ENCODE measurements at regions not wholly inside any gene's neighbourhood (a gene's known extent, or its start where the extent isn't known, plus 50 kb on each side); places are given as distances from the start of the nearest gene placed in this dataset.
"Not testable (repeated sequence)": the region's sequence is repeated elsewhere in the genome, so short reads cannot be mapped to it uniquely, and the experiment has no call there.

DNA sequence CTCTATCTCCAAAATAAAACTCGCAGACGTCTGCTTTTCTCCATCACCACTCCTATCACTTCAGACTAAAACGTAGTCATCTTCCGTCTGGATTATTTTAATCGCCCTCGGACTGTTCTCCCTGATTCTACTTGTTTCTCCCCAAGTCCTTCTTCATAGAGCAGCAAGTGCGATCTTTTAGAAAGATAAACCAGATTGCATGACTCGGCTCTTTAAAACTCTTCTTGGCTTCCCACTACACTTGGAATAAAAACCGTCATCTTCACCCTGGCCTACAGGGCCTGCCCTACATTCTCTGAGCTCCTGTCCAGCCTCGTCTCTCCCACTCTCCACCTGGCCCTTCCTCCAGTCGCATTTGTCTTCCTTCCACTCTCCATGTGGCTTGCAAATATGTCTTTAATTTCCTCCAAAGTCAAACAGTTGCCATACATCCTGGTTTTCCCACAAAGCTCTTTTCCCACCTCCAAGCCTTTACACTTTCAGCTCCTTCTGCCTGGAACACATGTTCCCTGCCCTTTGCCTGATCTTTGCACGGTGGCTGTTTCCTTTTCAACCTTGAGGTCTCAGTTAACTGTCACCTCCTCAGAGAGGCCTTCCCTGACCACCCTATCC lies 70.5 kb upstream of the DHX40 start:
- no peak for DNase-seq (ENCODE audit: low read depth)

DNA sequence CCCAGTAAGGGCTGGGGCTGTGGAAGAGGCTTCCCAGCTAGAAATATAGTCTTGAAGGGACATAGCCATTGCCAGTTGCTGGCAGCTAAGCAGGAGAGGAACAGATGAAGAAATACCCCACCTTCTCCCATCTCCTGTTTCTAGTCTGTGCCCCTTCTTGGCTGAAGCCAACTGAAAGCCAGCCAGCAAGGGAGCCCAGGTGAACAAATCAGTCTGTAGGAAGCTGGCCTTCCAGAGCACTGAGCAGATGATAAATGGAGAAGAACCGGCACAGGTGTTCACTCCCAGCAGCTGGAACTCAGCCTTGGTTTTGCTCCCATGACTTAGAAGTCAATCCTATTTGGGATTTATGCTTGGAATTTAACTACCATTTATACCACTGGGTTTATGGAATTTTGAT lies 69.2 kb upstream of the DHX40 start:
- DNase-seq (ENCODE audit: low read depth), result no peak

DNA sequence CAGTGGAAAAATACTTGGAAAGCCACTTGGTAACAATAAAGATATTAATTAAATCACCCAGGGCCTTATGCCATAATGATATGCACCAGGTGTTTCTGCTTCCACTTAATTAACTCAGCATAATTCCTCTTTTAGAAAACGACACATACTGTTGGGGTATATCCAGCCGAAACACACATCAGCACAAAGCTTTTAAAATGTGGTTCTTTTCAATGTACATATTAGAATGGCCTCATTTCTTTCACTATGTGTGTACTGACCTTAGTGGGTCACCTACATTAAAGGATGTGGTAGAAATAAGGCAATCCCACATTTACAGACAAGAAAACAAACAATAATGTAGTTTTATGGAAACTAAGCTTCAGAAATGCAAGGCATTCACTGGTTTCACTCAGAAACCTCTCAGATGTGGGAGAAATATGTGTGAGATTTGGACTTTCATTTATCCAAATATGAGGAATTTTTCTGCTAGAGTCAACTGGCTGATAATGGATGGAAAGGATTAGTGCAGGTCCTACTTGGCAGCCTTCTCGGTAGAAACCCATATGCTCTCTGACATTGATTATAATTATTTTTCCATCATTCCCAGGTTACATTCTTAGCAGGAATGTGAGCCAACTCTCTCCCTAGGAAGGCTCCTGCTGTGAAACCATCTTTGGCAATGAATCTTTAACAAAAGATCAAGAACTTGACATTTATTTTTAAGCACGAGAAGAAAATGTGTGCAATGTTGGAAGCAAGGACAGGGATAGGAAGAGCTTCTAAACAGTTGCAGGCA lies 66.7 kb upstream of the DHX40 start:
- DNase-seq (ENCODE audit: low read depth), result no peak

DNA sequence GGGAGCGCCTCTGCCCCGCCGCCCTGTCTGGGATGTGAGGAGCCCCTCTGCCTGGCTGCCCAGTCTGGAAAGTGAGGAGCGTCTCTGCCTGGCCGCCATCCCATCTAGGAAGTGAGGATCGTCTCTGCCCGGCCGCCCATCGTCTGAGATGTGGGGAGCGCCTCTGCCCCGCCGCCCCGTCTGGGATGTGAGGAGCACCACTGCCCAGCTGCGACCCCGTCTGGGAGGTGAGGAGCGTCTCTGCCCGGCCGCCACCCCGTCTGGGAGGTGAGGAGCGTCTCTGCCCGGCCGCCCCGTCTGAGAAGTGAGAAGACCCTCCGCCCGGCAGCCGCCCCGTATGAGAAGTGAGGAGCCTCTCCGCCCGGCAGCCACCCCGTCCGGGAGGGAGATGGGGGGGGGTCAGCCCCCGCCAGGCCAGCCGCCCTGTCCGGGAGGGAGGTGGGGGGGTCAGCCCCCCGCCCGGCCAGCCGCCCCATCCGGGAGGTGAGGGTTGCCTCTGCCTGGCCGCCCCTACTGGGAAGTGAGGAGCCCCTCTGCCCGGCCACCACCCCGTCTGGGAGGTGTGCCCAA lies 65.2 kb upstream of the DHX40 start:
- DNase-seq (ENCODE audit: low read depth), result not testable (repeated sequence)

DNA sequence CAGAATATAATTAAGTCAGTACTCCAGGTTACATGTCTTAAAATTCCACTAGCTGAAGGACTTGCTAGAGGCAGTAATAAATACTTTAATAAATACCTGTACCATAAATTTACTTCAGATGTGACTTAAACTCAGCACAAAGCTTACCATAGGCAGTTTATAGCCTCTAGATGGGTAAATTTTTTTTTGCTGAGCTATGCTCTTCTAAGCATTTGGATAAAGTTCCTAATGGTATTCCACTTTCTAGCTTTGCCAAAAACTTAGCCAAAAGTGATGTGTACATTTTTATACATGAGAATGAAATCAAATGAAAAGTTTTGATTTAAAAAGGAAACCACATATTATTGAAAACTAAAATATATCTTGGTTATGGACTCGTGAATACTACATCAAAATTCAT lies 63.7 kb upstream of the DHX40 start:
- no peak for DNase-seq (ENCODE audit: low read depth)

DNA sequence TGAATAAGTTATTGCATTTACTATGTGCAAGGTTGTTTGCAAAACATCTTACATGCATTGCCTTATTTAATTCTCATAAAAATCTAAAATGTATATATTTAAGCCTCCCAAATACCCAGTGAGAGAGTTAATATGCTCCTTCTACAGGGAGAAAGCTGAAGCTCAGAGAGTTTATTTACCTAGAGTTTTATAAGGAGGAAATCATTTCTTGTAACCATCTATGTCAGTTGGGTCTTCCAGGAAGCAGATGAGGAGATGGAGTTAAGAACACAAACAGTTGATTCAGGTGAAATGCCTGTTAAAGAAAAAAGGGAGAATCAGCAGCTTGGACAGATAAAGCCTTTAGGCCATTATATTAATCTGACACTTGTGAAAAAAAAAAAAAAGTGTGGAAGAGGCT lies 62.6 kb upstream of the DHX40 start:
- DNase-seq (ENCODE audit: low read depth), result no peak

DNA sequence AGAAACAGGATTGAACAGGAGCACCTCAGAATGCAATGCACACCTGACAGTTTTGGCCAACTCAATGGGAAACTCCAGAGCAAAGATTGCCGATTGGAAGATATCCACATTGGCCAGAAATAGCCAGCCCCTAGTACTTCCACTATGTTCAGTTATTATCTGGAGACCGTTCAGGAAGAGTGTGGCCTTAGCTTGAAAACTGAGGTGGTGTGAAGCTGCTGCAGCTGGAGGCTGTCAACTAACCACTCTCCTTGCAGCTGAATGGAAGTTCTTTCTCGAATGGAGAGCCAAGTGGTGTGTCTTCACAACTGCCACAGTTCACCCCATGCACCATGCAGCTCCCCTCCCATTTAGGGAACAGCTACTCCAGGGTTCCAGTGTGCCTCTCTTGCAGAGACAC lies 61.9 kb upstream of the DHX40 start:
- DNase-seq (ENCODE audit: low read depth), result no peak

DNA sequence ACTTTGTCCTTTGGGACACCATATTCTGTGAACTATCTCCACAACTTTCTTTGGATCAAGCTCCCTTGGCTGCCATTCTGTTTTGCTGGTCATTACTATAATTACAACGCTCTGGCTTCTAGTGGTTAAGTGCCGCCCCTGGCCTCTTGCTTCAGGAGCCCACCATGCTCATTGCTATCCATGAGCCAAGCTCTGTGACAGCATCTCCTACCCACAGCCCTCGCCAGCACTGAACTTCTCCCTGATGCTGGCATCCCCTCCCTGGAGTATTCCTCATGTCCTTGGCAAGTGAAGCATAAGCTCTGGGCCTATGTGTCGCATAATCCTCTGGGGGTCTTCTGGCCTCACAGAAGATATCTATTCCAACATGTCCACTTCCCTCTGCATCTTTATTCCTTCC lies 60.6 kb upstream of the DHX40 start:
- DNase-seq (ENCODE audit: low read depth), result no peak

DNA sequence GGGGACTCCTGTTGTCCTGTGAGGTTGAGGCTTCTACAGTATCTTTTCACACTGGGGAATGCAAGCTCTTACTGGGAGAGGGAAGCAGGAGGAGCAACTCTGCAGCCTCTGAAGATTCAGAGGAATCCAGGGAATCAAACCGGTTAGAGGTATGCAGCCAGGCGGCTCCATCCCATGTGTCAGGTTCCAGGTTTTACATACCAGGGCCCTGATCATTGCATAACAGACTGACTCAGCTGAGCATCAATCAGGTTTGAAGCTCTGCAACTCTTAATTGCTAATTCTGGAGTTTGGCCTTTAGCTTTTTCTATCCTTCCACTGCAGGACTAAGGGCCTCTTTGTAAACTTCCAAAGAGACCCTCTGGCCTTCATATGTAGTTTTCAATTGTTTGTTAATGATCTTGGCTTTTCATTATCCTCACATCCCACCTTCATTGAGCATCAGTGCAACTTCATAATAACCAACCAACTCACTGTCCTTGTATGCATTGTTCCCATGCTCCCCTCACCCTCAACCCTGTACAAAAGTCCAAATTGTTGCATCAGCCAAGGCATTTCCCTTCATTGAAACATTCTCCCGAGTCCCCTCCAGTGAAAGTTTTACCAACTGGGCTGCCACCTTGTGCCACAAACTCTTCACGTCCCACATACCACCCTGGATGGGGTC lies 59.7 kb upstream of the DHX40 start:
- no peak for DNase-seq (ENCODE audit: low read depth)

DNA sequence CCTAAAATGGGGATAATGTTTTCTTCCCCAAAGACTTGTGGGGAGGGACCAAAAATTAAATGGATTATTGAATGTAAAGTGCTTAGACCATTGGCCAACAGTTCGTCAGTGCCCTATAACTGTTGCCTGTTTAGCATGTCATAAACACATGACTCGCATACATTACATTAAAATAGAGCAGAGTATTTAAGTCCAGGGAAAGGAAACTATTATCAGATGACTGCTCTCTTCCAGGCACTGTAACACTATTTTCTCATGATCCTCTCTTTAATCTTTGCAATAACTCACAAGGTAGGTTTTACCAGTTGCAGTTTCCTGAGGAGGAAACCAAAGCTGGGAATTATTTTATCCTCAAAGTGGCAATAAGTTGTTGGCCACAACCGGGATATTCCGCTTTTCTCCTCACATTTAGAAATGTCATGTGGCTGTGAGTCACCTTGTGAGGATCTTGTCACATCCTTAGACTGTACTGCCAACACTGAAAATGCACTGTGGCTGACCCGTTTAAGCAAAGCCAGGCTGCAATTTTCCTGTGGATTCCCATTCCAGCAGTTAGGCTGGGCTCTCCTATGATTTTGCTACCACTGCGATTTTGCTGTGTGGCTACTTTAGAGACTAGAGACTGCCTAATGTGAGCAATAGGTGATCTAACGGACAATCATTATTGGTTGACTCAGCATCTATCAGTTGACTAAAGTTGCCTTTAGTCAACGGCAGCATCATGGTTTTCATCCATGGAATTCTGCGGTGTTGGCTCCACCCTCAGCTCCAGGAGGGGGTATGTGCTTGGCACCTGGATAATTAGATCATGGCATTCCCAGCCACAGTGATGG lies 58.3 kb upstream of the DHX40 start:
- no peak for DNase-seq (ENCODE audit: low read depth)

DNA sequence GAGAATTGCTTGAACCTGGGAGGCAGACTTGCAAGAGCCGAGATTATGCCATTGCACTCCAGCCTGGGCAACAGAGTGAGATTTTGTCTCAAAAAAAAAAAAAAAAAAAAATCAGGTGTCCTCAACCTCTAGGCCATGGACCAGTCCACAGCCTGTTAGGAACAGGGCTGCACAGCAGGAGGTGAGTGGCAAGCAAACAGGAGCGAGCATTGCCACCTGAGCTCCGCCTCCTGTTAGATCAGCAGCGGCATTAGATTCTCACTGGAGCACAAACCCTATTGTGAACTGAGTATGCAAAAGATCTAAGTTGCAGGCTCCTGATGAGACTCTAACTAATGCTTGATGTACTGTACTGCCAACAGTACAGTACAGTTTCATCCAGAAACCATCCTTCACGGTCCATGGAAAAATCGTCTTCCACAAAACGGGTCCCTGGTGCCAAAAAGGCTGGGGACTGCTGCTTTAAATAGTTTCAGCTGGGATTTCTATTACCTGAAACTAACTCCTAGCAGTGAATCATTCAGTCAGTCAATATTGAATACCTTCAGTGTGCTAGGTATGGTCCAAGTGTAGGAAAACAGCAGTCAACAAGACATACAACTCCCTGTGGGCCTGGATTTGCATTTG lies 56.3 kb upstream of the DHX40 start:
- no peak for DNase-seq (ENCODE audit: low read depth)

DNA sequence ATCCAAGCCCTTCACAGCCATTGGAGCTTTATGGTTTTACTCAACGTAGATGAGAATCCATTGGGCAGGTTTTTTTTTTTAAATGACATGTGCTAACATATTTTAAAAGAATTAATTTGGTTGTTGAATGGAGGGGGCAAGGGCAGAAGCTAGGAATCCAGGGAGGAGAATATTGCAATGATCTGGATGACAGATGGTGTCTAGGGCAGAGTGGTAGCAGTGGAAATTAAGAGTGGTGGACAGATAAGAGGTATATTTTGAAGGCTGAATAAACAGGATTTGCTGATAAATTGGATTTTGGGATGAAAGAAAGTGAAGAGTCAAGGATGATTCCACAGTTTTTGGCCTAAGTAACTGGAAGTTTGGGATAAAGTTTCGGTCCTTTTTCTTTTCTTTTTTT lies 54.8 kb upstream of the DHX40 start:
- no peak for DNase-seq (ENCODE audit: low read depth)

DNA sequence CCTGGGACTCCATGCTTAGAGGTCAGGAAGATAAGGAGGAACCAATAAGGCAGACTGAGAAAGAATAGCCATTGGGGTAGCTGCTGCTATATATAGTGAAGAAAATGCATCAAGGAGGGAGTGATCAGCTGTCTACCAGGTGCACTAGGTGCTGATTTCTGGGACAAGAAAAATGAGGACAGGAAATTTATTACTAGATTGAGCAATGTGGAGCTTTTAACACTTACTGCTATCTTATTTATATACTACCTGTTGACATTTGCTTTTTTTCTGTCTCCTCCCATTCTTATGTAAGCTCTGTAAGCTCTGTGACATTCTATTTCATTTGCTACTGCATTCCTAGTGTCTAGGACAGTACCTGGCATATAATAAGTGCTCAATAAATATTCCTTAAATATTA lies 53.7 kb upstream of the DHX40 start:
- no peak for DNase-seq (ENCODE audit: low read depth)

DNA sequence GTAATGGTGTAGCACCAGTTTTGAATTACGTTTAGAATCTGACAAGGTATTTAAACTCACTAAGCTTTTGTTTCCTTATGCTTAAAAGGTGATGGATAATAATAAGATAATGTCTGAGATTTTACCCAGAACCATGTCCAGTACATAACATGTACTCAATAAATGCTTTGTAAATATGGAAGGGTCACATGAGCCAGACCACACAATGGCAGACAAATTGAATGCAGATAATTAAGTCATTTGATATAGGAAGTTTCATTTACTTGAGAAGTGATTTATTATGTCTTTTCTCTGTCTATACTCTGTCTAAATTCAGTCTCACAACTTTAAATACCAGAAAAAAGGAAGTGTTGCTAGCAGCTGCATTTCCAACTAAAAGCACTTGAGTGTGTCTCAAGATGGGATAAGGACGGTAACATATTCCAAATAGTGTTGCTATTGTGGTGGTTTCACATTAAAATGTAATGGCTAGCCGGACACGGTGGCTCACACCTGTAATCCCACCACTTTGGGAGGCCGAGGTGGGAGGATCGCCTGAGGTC lies 52.5 kb upstream of the DHX40 start:
- no peak for DNase-seq (ENCODE audit: low read depth)

DNA sequence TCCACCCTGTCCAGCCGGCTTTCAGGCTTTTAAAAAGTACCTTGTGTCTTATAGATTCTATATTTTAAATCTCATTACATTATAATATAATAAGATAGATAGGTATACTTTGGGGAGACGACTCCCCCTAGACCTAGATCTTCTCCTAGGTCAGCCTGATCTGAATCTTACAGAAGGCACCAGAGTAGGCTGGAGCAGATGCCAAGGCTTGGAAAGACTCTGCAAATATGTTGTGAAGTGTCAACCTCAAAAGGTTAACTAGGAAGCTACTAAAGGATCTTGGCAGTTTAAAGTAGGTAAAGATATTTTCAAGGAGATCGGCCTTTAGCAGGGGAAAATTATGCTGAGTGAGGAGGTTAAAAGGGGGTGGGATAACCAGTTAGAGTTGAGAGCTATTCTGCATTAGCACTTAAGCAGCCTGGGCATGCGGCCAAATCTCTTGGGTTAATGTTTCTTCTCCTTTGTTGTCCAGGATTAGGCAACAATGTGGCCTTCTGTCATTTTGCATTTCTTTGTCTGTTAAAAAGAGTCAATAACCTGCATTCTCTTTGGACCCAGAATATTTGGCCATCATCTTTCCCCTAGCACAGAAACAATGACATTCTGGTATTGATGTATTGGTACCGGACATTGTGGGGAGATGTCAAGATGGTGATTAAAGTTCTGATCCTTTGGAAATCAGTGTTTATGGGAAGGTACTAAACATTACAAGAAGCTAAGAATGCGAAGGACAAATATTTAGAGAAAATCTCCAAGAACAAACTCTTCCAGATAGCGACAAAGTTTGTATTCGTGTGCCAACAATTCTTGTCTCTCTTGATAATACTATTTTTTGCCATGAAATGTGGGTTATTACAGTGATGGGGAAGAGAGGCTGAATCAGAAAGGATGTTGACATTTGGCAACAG lies 51.2 kb upstream of the DHX40 start:
- no peak for DNase-seq (ENCODE audit: low read depth)
